Activated CD8-positive, alpha-beta memory T cell treated with anti-CD3 and anti-CD28 coated beads for 36 hours (primary cell): ENCODE measurements at regions not wholly inside any gene's neighbourhood (a gene's known extent, or its start where the extent isn't known, plus 50 kb on each side); places are given as distances from the start of the nearest gene placed in this dataset.
"Not testable (repeated sequence)": the region's sequence is repeated elsewhere in the genome, so short reads cannot be mapped to it uniquely, and the experiment has no call there.

ENCODE experiments used
- CTCF ChIA-PET: fragments of 350-600 bp; sonication (Branson Sonifier 250); formaldehyde crosslinking; loops from one replicate; lab custom pipeline; 2021; ENCODE audit warnings: antibody characterized with exemption; lab: Charles Lee
- POLR2A ChIA-PET: fragments of 350-600 bp; sonication (Branson Sonifier 250); formaldehyde crosslinking; loops from one replicate; lab custom pipeline; 2021; ENCODE audit warnings: antibody characterized with exemption; lab: Charles Lee

DNA sequence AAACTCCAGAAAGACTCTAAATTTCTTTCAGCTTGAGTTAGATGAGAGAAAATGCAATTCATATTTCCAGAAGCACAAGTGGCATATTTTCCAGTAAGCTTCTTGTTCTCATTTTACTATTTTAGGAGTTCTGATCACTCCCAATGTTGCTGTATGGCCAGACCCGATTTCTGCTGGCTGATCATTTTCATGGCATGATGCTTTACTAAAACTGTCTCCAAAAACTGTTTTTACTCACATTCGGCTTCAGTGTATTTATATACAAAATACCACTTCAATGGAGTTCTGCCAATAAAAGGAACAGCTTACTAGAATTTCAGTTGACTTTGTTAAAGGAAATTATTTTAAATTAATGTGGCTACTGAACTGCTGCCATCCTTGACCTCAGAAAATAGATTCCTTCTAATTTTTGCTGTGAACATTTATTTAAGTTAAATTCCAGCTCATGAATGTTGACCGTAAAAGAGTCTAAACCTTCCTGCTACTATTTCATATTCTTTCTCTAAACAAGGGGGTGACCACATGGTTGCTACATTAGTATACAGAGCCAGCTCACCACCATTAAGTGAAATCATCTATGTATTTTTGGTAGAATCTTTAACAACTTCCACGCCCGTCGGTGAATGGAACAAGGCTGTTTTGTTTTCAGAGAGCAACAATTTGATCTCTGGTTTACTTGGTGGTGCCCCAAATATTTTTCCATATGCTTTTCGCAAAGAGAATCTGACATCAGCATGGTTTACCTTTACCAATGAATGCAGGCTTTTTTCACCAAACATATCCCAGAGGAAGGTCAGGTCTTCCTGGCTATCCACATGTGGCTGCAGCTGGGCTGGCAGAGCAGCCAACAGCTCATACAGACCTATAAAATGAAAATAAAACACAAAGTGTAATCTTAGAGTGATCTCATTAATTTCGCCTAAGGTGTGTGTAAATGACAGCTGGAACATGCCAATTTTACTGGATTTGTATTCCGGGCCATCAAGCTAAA lies 101.2 kb downstream of the MPP7 start:
- POLR2A ChIA-PET, result no interaction called here
- CTCF ChIA-PET, result no interaction called here

DNA sequence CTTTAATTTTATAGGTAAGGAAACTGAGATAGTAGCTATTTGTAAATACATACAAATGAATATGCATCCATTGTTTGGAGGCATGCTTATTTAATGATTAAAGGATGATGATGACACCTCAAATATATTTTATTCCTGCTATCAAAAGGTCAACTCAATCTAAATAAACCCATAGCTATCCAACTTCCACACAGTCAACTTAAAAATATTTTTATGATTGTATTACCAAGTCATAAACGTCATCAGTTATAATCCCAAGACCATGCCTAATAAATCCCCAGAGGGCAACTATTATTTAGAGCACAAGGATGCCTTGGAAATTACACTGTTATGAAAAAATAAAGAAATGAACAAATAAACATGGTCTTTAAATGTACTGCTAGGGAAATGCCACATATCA lies 102.1 kb downstream of the MPP7 start:
- POLR2A ChIA-PET, result no interaction called here
- CTCF ChIA-PET, result no interaction called here

DNA sequence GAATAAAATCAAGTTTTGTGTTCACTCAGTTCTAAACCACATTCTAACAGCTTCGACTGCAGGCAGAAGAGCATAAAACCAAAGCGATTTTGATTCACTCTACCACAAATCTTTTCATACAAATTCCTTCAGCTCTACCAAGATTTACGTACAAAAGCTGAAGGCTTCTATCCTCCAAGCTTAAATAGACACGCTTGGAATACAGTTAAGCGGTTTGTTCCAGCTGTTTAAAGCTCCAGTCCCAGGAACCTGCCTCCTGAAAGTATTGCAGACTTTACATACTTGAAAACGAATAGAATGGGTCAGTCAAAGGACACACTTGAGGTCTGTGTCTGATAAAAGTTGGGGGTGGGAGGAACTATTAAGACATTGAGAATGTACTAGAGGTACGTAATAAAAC lies 102.9 kb downstream of the MPP7 start:
- CTCF ChIA-PET, result no interaction called here
- POLR2A ChIA-PET, result no interaction called here

DNA sequence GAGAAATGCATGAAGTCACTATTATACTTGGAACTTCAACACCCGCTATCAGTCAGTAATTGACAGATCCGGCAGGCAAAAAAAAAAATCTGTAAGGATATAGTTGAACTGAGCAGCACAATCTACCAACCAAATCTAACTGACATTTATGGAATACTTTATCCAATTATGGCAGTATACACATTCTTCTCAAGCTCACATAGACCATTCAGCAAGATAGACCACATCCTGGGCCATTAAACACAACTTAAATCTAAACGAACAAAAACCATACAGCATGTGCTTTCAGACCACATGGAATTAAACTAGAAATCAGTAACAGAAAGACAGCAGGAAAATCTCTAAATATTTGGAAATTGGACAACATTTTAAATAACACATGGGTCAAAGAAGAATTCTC lies 112.7 kb downstream of the MPP7 start:
- POLR2A ChIA-PET, result no interaction called here
- CTCF ChIA-PET, result no interaction called here

DNA sequence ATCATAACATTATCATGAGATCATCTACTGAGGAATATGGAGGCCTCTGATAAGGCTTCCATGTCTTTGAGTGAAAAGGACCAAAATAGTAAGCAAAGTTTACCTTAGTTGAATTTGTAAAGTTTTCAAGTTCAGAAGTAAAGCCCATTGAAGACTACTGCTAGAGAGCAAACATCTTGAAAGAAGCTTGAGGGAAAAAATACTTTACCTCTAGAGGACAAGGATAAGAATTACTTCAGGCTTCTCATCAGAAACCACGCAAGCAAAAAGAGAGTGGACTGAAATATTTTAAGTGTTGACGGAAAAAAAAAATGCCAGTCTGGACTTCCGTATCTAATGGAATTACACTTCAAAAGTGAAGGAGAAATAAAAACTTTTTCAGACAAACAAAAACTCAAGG lies 114.3 kb downstream of the MPP7 start:
- CTCF ChIA-PET, result interaction anchor here (1.0 kb wide), 1 partner anchor 445 kb away, joined by 3 read pairs; no protein-coding TSS in a partner anchor
- POLR2A ChIA-PET, result no interaction called here

DNA sequence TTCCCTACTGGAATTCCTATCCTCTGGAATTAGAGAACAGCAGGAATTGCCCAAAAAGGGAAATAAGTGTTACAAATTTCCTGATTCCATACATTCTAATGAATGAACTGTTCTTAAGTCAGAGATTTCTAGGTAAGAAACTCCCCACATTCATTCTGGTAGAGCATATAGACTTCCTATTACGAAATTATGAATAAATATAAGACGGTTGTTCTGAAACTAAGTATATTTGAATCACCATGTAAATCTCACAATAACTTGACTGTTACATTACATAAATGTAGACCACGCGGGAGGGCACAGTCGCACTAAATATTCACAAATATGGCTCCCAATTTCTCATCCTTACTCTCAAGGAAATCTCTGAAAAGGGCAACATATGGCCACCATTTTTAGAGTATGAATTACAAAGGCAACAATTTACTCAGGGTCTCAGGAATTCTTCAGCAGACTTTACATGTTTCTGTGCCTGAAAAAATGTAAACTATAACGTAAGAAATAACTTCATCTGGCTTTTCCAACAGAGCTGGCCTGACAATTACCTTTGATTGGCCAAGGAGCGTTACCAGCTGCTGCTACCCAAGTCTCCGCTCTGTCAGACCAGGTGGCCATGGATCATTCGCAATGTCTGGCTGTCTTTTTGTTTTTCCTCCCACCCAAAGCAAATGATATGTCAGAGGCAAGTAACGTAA lies 115.8 kb downstream of the MPP7 start:
- POLR2A ChIA-PET, result no interaction called here
- CTCF ChIA-PET, result interaction anchor here (1.1 kb wide), 1 partner anchor 445 kb away, joined by 3 read pairs; no protein-coding TSS in a partner anchor

DNA sequence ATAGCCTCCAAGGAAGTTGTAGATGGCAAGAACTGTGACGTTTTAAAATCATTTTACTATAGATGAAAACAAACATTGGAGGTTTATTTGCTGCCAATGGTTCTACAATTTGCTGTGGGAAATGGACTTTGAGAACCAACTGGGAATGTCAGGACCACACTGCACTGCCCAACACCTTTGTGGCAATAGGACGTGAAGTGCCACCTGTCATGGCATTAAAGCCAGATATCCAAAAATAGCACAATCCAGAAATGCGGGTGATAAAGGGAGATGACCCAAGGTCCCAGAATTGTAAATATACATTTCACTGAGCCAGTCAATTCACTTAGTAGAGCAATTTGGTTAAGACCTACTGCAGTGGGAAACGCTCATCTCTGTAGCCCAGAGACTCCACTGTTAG lies 116.4 kb downstream of the MPP7 start:
- POLR2A ChIA-PET, result no interaction called here
- CTCF ChIA-PET, result interaction anchor here (0.6 to 1.1 kb wide), 2 partner anchors 442 to 445 kb away, joined by 3 read pairs; no protein-coding TSS in a partner anchor

DNA sequence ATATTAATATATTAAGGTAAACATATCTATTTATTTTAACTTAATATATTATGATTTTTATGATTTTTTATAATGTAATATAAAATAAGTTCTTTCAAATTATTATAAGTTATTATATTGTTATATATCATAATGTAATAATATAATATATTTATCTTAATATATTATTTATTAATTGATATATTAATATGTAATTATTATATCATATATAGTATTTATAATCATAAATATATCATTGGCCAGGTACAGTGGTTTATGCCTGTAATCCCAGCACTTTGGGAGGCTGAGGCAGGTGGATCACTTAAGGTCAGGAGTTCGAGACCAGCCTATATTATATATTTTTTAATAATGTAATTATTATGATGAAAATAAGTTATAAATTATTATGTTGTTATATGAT lies 118.1 kb downstream of the MPP7 start:
- ChIA-PET CTCF (no interaction called here), POLR2A (no interaction called here)

DNA sequence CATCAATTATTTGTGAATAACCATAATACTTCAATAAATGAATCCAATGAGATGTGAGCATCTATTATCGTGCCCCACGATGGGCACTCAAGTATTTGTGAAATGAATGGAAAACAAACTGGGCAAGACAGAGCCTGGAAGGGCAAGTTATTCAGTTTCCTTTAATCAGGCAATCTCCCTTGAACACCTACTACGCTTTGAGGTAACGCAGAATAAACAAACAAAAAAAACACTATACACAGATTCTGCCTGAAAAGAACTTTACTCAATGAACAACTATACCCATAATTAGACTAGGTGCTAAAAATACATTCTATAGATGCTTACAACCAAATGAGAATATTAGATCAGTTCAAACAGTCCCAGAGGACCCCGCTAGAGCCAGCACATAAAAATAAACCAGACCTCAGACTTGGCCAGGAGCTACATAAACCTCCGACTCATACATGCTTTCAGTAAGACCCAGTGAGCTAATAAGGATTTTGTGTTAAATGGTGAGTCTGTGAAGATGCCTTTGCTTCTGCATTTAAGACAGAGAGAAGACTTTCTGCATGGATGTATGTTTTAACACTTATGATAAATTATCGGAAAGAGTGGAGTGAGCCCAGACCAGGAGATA lies 121.3 kb downstream of the MPP7 start:
- CTCF ChIA-PET, result no interaction called here
- POLR2A ChIA-PET, result no interaction called here

DNA sequence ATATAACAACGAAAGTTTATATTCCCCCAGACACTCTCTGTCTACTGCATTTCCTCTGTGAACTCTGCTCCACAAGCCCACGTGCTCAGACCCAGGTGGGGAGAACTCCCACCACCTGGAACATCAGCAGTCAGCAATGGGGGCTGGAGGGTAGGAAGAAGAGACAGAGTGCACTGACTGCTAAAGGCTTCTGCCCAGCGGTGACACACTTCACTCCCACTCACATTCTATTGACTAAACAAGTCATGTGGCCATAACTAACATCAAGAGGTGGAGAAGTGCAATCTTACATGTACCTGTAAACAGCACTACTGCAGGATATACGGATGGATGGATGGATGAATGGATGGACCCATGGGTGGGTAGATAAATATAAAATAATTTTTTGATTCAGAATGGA lies 122.2 kb downstream of the MPP7 start:
- CTCF ChIA-PET, result no interaction called here
- POLR2A ChIA-PET, result no interaction called here

DNA sequence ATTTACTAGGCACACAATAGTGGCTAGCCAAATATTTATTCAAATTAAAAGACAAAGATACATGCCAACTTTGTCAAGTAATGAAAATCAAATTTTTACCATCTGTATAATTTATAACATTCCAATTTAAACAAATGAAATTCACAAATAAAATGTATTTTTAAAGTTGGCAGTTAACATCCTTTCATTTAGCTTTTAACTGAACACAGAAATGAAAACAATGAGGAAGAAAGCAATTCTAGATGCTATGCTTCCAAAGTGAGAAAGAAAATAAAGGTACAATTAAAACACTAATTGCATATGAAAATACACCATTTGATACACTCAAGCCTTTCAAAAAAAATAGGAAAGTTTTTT lies 123.1 kb downstream of the MPP7 start:
- ChIA-PET POLR2A (no interaction called here), CTCF (interaction anchor here (0.6 to 1.3 kb wide), 2 partner anchors 14 to 19 kb away, joined by 3 to 4 read pairs; no protein-coding TSS in a partner anchor)

DNA sequence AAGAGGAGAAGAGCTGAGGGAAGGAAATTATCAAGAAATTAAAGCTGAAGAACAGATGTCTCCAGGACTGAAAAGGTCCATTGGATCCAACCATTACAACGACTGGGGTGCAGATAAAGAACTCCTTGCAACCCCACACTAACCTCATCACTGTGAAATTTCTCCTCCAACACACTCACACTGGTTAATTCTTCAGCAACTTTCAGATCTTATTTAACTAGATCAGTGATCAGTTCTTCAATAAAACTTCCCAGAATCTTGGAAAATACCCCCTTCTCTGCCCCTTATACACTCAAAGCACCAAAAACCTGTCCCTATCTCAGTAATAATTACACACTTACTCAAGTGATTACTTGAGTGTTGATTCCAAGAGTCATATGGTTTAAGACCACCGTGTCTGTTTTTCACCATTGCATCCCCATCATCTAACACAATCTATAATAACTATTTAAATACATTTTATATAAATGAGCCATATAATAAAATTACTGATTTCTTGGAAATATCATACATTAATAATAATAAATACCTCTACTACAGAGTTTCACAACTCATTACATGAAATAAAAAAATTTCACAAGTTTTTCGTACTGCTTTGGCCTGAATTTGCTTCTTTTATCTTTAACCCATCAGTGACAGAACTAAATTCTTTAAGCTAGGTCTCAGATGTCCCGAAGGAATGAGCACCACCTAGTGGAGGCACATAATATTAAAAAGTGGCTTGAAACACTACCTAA lies 123.7 kb downstream of the MPP7 start:
- POLR2A ChIA-PET, result no interaction called here
- CTCF ChIA-PET, result interaction anchor here (1.2 to 1.8 kb wide), 3 partner anchors 20 to 437 kb away, joined by 4 to 6 read pairs (median 6); no protein-coding TSS in a partner anchor

DNA sequence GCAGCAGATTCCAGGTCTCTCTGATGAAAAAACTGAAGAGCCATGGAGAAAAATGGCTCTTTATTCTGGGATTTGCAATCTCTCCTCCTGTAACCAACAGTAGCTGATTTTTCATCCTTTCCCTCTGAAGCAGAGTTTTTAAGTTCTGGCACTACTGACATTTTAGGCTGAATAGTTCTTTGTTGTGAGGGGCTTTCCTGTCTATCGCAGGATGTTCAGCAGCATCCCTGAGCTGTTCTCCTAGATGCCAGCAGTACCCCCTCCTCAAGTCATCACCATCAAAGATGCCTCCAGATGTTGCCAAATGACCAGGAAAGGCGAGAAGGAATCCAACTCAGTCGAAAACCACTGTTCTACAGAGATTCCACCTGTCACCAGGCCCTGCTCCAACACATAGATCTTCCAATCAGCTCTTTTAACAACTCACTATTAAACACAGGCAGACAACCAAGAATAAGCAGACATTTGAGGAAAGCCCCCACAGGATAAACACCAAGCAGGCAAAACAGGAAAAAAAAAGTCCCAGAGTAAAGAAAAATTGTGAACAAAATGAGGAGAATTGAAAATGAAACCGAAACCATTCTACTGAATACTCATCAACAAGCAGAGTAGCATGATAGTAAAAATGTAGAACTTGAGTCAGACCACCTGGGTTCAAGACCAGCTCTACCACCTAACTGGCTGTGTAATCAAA lies 124.8 kb downstream of the MPP7 start:
- ChIA-PET CTCF (interaction anchor here (1.2 to 1.8 kb wide), 3 partner anchors 25 to 436 kb away, joined by 4 to 6 read pairs (median 6); no protein-coding TSS in a partner anchor), POLR2A (no interaction called here)

DNA sequence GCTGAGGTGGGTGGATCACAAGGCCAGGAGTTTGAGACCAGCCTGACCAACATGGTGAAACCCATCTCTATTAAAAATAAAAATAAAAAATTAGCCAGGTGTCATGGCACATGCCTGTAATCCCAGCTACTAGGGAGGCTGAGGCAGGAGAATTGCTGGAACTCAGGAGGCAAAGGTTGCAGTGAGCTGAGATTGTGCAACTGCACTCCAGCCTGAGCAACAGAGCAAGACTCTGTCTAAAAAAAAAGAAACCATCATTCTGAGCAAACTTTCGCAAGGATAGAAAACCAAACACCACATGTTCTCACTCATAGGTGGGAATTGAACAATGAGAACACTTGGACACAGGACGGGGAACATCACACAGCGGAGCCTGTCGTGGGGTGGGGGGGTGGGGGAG lies 126.4 kb downstream of the MPP7 start:
- POLR2A ChIA-PET, CTCF ChIA-PET: not testable (repeated sequence)

DNA sequence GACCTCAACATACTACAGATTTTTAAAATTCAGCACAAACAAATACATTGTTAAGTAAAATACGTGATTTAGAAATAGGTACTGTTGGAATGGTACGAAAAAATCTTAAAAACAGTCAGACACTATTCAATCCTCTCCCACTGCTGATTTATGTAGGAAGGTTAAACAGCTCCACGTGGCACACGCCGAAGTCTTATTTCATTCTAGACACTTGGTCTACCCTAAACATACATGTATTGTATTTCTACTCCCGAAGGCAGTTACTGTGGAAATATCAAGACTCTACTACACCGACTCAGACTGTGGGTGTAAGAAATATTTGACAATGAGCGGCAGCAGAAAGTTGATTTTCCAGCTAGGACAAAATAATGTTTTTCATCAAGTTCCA lies 130.6 kb downstream of the MPP7 start:
- ChIA-PET CTCF (no interaction called here), POLR2A (no interaction called here)

DNA sequence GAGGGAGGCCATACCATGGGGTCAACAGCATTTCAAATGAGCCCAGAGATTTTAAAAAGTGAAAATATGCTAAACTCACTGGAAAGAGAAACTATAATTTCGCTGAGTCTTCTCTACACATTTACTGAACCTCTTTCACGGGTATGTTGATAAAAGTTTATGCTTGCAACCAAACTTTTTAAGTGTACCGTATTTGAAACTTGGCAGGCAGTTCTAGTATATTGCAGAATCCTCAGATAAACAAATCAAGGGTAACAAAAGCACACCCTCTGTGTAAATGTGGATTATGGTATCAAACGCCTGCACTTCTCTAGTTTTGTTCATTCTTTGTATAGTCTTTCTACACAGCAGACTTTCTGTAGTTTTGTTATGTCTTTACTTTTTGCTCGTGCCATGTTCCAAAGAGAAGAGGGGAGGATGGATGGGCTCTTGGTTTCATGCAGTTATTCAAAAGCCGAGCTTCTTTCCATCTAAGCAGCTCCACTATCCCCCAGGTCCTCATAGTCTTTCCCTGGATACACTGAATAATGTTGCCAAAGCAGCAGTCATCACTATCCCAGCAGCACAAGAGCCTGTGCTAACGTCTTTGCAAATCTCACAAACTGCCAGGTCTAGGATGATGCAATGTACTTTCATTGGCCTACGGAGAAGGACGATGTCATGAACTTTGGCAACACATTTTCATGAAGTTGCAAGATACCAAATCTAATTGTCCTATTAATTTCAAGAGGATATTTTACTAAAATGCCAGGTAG lies 131.2 kb downstream of the MPP7 start:
- ChIA-PET CTCF (no interaction called here), POLR2A (no interaction called here)

DNA sequence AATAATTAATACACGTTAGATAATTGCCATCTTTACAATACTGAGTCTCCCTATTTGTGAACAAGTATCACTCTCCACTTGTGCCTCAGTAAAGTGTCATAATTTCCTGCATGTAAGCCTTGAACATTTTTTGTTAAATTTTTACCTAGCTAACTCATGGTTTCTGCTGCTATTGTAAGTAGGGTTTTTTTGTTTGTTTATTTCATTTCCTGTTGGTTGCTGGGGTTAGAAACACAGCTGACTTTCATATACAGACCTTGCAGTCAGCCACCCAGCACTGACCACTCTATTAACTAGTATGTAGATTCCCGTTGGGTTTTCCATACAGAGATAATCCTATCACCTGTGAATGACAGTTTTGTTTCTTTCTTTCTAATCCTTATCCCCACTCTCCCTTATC lies 133.3 kb downstream of the MPP7 start:
- CTCF ChIA-PET, result no interaction called here
- POLR2A ChIA-PET, result no interaction called here

DNA sequence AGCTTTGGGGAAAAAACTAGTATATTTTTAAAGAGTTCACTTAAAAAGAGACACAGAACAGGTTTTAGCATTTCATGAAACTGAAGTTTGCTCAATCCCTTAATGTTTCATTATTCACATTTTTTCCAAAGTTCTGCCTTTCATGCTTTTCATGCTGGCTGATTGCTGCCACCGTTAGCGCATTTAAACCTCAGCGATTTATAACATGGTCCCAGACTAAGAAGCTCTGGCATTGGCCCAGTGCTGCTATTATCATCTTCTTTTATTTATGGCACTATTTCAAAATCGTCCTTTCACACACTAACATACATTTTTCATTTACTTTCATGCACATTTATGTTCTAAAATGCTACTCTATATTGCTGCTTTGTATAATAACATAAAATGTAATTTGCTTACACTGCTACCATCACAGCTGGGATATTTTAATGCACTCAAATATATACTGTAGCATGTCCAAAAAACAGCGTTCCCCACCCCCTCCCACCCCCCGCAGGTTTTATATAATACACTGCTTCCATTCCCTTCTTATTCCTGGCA lies 141.9 kb downstream of the MPP7 start:
- ChIA-PET POLR2A (no interaction called here), CTCF (no interaction called here)
